ENCODE measurements at regions not wholly inside any gene's neighbourhood (a gene's known extent, or its start where the extent isn't known, plus 50 kb on each side); places are given as distances from the start of the nearest gene placed in this dataset.
"Not testable (repeated sequence)": the region's sequence is repeated elsewhere in the genome, so short reads cannot be mapped to it uniquely, and the experiment has no call there.

- DNase-seq (ENCODE audit: low spot score), result no peak
- Mint-ChIP-seq H3K9me3 (peaks cover 17% of the 10 kb centered on the region), H3K4me1 (ENCODE audit: low read depth) (no peaks in the 10 kb centered on the region), H3K4me3 (no peak overlapping the region), H3K27me3 (ENCODE audit: insufficient read depth) (no peaks in the 10 kb centered on the region), H3K27ac (no peak overlapping the region), H3K36me3 (ENCODE audit: low read depth) (no peaks in the 10 kb centered on the region)
- intact Hi-C loops (cut with micrococcal nuclease), result no loop called here
Measured at GRCh38 chr2:146697307-146697706, 1147.5 kb upstream of the ACVR2A start.

- peaks cover 12% of the 10 kb centered on the region for H3K9me3 Mint-ChIP-seq
- H3K4me1 Mint-ChIP-seq (ENCODE audit: low read depth); H3K36me3 Mint-ChIP-seq (ENCODE audit: low read depth); H3K27me3 Mint-ChIP-seq (ENCODE audit: insufficient read depth); H3K27ac Mint-ChIP-seq; intact Hi-C loops (cut with micrococcal nuclease); DNase-seq (ENCODE audit: low spot score); H3K4me3 Mint-ChIP-seq: not testable (repeated sequence)
Measured at GRCh38 chr2:146696787-146697186, 1148.0 kb upstream of the ACVR2A start.

- no peak for DNase-seq (ENCODE audit: low spot score)
- Mint-ChIP-seq H3K27ac (no peak overlapping the region), H3K36me3 (ENCODE audit: low read depth) (no peaks in the 10 kb centered on the region), H3K27me3 (ENCODE audit: insufficient read depth) (no peaks in the 10 kb centered on the region), H3K4me3 (no peak overlapping the region), H3K9me3 (no peaks in the 10 kb centered on the region), H3K4me1 (ENCODE audit: low read depth) (no peaks in the 10 kb centered on the region)
- intact Hi-C loops (cut with micrococcal nuclease), result no loop called here
Measured at GRCh38 chr2:146681991-146682390, 1162.8 kb upstream of the ACVR2A start.

- intact Hi-C loops (cut with micrococcal nuclease), result no loop called here
- Mint-ChIP-seq H3K36me3 (ENCODE audit: low read depth) (no peaks in the 10 kb centered on the region), H3K4me3 (no peak overlapping the region)
Measured at GRCh38 chr2:146678516-146678915, 1166.3 kb upstream of the ACVR2A start.

GRCh38 chr2:146677280-146677679 is 1167.5 kb upstream of the ACVR2A start:
- DNase-seq (ENCODE audit: low spot score), result no peak
- intact Hi-C loops (cut with micrococcal nuclease), result no loop called here
- Mint-ChIP-seq H3K4me1 (ENCODE audit: low read depth) (no peaks in the 10 kb centered on the region), H3K4me3 (no peak overlapping the region), H3K27ac (no peak overlapping the region), H3K9me3 (no peaks in the 10 kb centered on the region), H3K36me3 (ENCODE audit: low read depth) (no peaks in the 10 kb centered on the region), H3K27me3 (ENCODE audit: insufficient read depth) (no peaks in the 10 kb centered on the region)

More at GRCh38 chr2:146678516-146678915, 1166.3 kb upstream of the ACVR2A start:
- H3K4me1 Mint-ChIP-seq (ENCODE audit: low read depth), result no peaks in the 10 kb centered on the region
- no peaks in the 10 kb centered on the region for H3K27me3 Mint-ChIP-seq (ENCODE audit: insufficient read depth)
- no peaks in the 10 kb centered on the region for H3K9me3 Mint-ChIP-seq
- no peak overlapping the region for H3K27ac Mint-ChIP-seq
- DNase-seq (ENCODE audit: low spot score), result no peak

GRCh38 chr2:146669735-146670134 is 1175.1 kb upstream of the ACVR2A start:
- Mint-ChIP-seq H3K4me1 (ENCODE audit: low read depth) (no peaks in the 10 kb centered on the region), H3K4me3 (no peak overlapping the region), H3K27me3 (ENCODE audit: insufficient read depth) (no peaks in the 10 kb centered on the region), H3K36me3 (ENCODE audit: low read depth) (no peaks in the 10 kb centered on the region), H3K27ac (no peak overlapping the region), H3K9me3 (no peaks in the 10 kb centered on the region)
- DNase-seq (ENCODE audit: low spot score), result no peak
- intact Hi-C loops (cut with micrococcal nuclease), result no loop called here

- H3K4me3 Mint-ChIP-seq, result no peak overlapping the region
- no peak overlapping the region for H3K27ac Mint-ChIP-seq
- intact Hi-C loops (cut with micrococcal nuclease), result no loop called here
- no peak for DNase-seq (ENCODE audit: low spot score)
- H3K27me3 Mint-ChIP-seq (ENCODE audit: insufficient read depth), result no peaks in the 10 kb centered on the region
- no peaks in the 10 kb centered on the region for H3K9me3 Mint-ChIP-seq
- H3K36me3 Mint-ChIP-seq (ENCODE audit: low read depth), result no peaks in the 10 kb centered on the region
- H3K4me1 Mint-ChIP-seq (ENCODE audit: low read depth), result no peaks in the 10 kb centered on the region
Measured at GRCh38 chr2:146666340-146666739, 1178.5 kb upstream of the ACVR2A start.

GRCh38 chr2:146665800-146666199 is 1179.0 kb upstream of the ACVR2A start:
- Mint-ChIP-seq H3K27me3 (ENCODE audit: insufficient read depth) (no peaks in the 10 kb centered on the region), H3K36me3 (ENCODE audit: low read depth) (no peaks in the 10 kb centered on the region), H3K4me1 (ENCODE audit: low read depth) (no peaks in the 10 kb centered on the region), H3K9me3 (no peaks in the 10 kb centered on the region), H3K27ac (no peak overlapping the region), H3K4me3 (no peak overlapping the region)
- no peak for DNase-seq (ENCODE audit: low spot score)
- intact Hi-C loops (cut with micrococcal nuclease), result no loop called here

- H3K4me1 Mint-ChIP-seq (ENCODE audit: low read depth), result no peaks in the 10 kb centered on the region
- intact Hi-C loops (cut with micrococcal nuclease), result no loop called here
- no peaks in the 10 kb centered on the region for H3K27me3 Mint-ChIP-seq (ENCODE audit: insufficient read depth)
- no peaks in the 10 kb centered on the region for H3K36me3 Mint-ChIP-seq (ENCODE audit: low read depth)
- H3K27ac Mint-ChIP-seq, result no peak overlapping the region
- no peak for DNase-seq (ENCODE audit: low spot score)
- no peak overlapping the region for H3K4me3 Mint-ChIP-seq
- H3K9me3 Mint-ChIP-seq, result no peaks in the 10 kb centered on the region
Measured at GRCh38 chr2:146661473-146662096, 1183.2 kb upstream of the ACVR2A start.

- no peaks in the 10 kb centered on the region for H3K4me1 Mint-ChIP-seq (ENCODE audit: low read depth)
- H3K4me3 Mint-ChIP-seq, result no peak overlapping the region
- no peak overlapping the region for H3K27ac Mint-ChIP-seq
- no peaks in the 10 kb centered on the region for H3K36me3 Mint-ChIP-seq (ENCODE audit: low read depth)
- no peak for DNase-seq (ENCODE audit: low spot score)
- no peaks in the 10 kb centered on the region for H3K9me3 Mint-ChIP-seq
- intact Hi-C loops (cut with micrococcal nuclease), result no loop called here
- H3K27me3 Mint-ChIP-seq (ENCODE audit: insufficient read depth), result no peaks in the 10 kb centered on the region
Measured at GRCh38 chr2:146659976-146660375, 1184.9 kb upstream of the ACVR2A start.

- Mint-ChIP-seq H3K27ac (no peak overlapping the region), H3K4me3 (no peak overlapping the region), H3K4me1 (ENCODE audit: low read depth) (no peaks in the 10 kb centered on the region), H3K27me3 (ENCODE audit: insufficient read depth) (no peaks in the 10 kb centered on the region), H3K9me3 (no peaks in the 10 kb centered on the region), H3K36me3 (ENCODE audit: low read depth) (no peaks in the 10 kb centered on the region)
- intact Hi-C loops (cut with micrococcal nuclease), result no loop called here
- DNase-seq (ENCODE audit: low spot score), result no peak
Measured at GRCh38 chr2:146652311-146652710, 1192.5 kb upstream of the ACVR2A start.

GRCh38 chr2:146651361-146651760 is 1193.5 kb upstream of the ACVR2A start:
- Mint-ChIP-seq H3K27ac (no peak overlapping the region), H3K36me3 (ENCODE audit: low read depth) (no peaks in the 10 kb centered on the region), H3K9me3 (no peaks in the 10 kb centered on the region), H3K27me3 (ENCODE audit: insufficient read depth) (no peaks in the 10 kb centered on the region), H3K4me3 (no peak overlapping the region), H3K4me1 (ENCODE audit: low read depth) (no peaks in the 10 kb centered on the region)
- intact Hi-C loops (cut with micrococcal nuclease), result no loop called here
- DNase-seq (ENCODE audit: low spot score), result no peak

GRCh38 chr2:146642066-146642465 is 1202.8 kb upstream of the ACVR2A start:
- no peaks in the 10 kb centered on the region for H3K27me3 Mint-ChIP-seq (ENCODE audit: insufficient read depth)
- no peaks in the 10 kb centered on the region for H3K9me3 Mint-ChIP-seq
- DNase-seq (ENCODE audit: low spot score), result no peak
- no peak overlapping the region for H3K4me3 Mint-ChIP-seq
- no peaks in the 10 kb centered on the region for H3K36me3 Mint-ChIP-seq (ENCODE audit: low read depth)
- H3K4me1 Mint-ChIP-seq (ENCODE audit: low read depth), result no peaks in the 10 kb centered on the region
- intact Hi-C loops (cut with micrococcal nuclease), result no loop called here
- no peak overlapping the region for H3K27ac Mint-ChIP-seq

Measured in activated T-helper 1 cell treated with anti-CD3 and anti-CD28 coated beads, Interleukin-12 subunit alpha, Interleukin-12 subunit beta, Interleukin-2, Interleukin-4 antibody, amounts not matched to agents 30 ng/mL and 10 ng/mL and 1 ng/mL, durations not matched to agents 14 hours and 24 hours and 36 hours (primary cell).